Uterus (tissue), 2 donors: ENCODE measurements at regions not wholly inside any gene's neighbourhood (a gene's known extent, or its start where the extent isn't known, plus 50 kb on each side); places are given as distances from the start of the nearest gene placed in this dataset.

ENCODE experiments used
- POLR2A ChIP-seq, 2 donors: fragments of 450-650 bp; IDR thresholded peaks; one replicate each; pipeline ENCODE4 v1.6.1; 2016; ENCODE audit warnings: antibody characterized with exemption in 2 of 2, mild to moderate bottlenecking in 1 of 2, moderate library complexity in 1 of 2
- TF ChIP-seq, protein P1 (sequence below), 4 experiments: fragments of 200-600 bp in 2 of 4; fragments of 450-650 bp in 2 of 4; sonication (generic) in 2 of 4; IDR thresholded peaks; one replicate each; pipeline ENCODE4 v1.5.1; 2016 to 2019; ENCODE audit warnings: antibody characterized with exemption in 4 of 4, mild to moderate bottlenecking in 2 of 4, moderate library complexity in 1 of 4

DNA sequence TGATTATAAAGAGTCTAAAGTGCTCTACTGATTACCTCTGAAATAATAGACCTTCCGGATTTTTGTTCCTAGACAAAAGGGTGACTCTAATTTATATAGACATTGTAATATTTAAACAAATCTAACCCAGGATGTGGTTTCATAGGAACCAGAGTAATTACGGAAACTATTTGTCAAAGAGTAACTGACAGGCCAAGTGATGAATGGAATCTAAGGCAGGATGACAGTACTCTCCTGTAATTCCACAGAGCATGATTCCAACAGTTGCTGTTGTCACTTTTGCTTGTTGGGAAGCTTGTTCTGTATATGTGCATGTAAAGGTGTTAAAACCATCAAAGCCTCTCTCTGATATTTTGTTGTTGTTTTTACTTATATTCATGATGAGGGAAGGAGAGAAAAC lies 1141.0 kb downstream of the IGSF11 start:
- TF ChIP-seq, protein P1, sequence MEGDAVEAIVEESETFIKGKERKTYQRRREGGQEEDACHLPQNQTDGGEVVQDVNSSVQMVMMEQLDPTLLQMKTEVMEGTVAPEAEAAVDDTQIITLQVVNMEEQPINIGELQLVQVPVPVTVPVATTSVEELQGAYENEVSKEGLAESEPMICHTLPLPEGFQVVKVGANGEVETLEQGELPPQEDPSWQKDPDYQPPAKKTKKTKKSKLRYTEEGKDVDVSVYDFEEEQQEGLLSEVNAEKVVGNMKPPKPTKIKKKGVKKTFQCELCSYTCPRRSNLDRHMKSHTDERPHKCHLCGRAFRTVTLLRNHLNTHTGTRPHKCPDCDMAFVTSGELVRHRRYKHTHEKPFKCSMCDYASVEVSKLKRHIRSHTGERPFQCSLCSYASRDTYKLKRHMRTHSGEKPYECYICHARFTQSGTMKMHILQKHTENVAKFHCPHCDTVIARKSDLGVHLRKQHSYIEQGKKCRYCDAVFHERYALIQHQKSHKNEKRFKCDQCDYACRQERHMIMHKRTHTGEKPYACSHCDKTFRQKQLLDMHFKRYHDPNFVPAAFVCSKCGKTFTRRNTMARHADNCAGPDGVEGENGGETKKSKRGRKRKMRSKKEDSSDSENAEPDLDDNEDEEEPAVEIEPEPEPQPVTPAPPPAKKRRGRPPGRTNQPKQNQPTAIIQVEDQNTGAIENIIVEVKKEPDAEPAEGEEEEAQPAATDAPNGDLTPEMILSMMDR (IDR thresholded peaks at IDR 0.05), result no peak
- TF ChIP-seq POLR2A (IDR thresholded peaks at IDR 0.05), result no peak
